ENCODE measurements at regions not wholly inside any gene's neighbourhood (a gene's known extent, or its start where the extent isn't known, plus 50 kb on each side); places are given as distances from the start of the nearest gene placed in this dataset.

GRCh38 chr6:786946-787763 is 94.2 kb upstream of the EXOC2 start:
- Histone ChIP-seq H3K27me3 (peaks cover 0 to 14% of the 10 kb centered on the region in 2 donors), H3K27ac (no peak overlapping the region), H3K9me3 (no peaks in the 10 kb centered on the region), H3K4me1 (no peaks in the 10 kb centered on the region), H3K36me3 (no peaks in the 10 kb centered on the region), H3K4me3 (no peak overlapping the region)
- no peak for DNase-seq (ENCODE audit: low spot score in 2 of 2)
- 82 to 87% methylated on average over 12 of the region's 12 CpGs for WGBS, 2 donors
- TF ChIP-seq POLR2A (IDR thresholded peaks at IDR 0.05), result no peak
- TF ChIP-seq, protein P1, sequence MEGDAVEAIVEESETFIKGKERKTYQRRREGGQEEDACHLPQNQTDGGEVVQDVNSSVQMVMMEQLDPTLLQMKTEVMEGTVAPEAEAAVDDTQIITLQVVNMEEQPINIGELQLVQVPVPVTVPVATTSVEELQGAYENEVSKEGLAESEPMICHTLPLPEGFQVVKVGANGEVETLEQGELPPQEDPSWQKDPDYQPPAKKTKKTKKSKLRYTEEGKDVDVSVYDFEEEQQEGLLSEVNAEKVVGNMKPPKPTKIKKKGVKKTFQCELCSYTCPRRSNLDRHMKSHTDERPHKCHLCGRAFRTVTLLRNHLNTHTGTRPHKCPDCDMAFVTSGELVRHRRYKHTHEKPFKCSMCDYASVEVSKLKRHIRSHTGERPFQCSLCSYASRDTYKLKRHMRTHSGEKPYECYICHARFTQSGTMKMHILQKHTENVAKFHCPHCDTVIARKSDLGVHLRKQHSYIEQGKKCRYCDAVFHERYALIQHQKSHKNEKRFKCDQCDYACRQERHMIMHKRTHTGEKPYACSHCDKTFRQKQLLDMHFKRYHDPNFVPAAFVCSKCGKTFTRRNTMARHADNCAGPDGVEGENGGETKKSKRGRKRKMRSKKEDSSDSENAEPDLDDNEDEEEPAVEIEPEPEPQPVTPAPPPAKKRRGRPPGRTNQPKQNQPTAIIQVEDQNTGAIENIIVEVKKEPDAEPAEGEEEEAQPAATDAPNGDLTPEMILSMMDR (IDR thresholded peaks at IDR 0.05), result peak in 2 of 5 experiments; percentile 30 to 45

DNA sequence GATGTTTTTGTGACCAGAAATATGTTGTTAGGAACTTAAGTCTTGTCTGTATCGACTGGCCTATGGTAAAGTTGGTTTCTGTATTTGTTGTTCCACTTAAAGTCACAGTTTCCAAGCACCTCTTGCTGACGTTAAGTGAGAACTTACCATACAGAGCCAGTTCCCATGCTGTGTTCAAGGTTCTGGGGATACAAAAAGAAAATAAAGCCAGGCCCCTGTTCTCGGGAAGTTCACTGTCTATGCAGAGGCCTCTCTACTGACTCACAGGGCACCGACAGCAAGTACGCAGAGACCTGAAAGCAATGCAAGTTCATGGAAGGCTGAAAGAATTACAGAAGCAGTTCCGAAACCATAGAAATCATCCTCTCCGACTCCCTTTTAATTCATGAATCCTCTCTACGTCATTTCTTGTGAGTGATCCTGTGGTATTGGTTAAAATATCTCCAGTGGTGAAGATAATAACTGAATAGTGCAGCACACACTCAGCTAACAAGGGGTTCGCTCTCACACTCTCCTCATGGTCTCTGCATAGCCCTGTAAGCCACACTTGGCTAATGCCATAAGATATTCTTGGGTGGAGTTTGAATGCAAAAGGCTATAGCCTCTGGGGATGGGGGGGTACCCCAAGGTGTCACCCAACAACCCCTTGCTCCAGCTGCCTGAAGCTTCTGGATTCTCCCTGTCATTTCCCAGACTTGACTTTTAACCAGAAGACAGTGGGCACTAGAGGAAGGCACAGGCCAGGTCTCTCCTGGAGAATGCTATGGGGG is 91.2 kb upstream of the EXOC2 start:
- no peaks in the 10 kb centered on the region for H3K4me1 ChIP-seq
- TF ChIP-seq, protein P1 (IDR thresholded peaks at IDR 0.05), result no peak
- TF ChIP-seq EP300 (IDR thresholded peaks at IDR 0.05) (no peak), POLR2A (IDR thresholded peaks at IDR 0.05) (no peak)
- no peak overlapping the region for H3K27ac ChIP-seq
- no peaks in the 10 kb centered on the region for H3K36me3 ChIP-seq
- H3K4me3 ChIP-seq, result no peak overlapping the region
- H3K27me3 ChIP-seq, result no peaks in the 10 kb centered on the region
- WGBS, 2 donors, result 76 to 82% methylated on average over 9 of the region's 9 CpGs
- no peaks in the 10 kb centered on the region for H3K9me3 ChIP-seq
- DNase-seq (ENCODE audit: low spot score in 2 of 2), result no peak

DNA sequence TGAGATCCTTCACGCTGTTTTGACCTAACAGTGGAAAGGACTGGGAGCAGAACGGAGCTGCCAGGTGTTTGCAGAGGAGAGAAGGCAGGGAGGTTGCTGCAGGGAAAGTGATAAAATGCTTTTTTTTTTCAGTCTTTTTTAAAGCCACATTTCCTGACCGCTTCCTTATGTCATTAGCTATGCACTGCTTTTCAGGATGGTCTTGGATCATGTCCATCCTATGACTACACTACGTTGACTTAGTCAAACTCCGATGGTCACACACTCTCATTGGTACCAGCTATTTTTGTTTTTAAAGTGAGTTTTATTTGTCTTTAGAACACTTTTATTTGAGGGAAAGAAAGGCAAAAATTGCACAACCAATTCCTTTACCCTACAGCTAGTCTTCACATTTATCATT is 89.2 kb upstream of the EXOC2 start:
- WGBS, 2 donors, result 66 to 80% methylated on average over 5 of the region's 5 CpGs
- no peaks in the 10 kb centered on the region for H3K27me3 ChIP-seq
- TF ChIP-seq POLR2A (IDR thresholded peaks at IDR 0.05), result no peak
- TF ChIP-seq, protein P1 (IDR thresholded peaks at IDR 0.05), result no peak
- no peak for TF ChIP-seq EP300 (IDR thresholded peaks at IDR 0.05)

DNA sequence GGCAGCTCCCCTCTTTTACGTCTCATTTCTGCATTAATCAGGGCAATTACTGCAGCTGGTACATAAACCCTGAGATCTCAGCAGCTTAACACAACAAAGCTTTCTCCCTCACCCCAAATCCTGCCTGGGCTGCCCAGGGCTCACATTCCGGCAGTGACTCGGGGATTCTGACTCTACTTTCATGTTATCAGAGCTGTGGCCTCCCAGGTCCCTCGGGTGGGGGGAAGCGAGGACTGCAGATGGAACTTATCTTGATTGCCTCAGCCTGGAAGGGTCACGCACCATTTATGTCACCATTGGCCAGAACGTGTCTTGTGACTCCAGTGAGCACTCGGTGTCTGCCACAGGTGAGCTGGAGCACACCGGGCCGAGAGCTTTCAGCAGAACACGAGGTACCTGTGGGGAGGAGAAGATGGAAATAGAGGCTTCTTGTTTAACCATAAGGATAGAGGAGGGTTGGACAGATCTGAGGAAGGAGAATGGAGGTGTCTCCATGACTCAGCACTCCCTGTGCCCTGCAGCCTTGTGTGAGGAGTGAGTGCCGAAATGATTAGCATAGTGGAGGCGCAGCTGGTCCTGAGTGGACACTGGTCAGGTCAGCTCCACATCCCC is 88.5 kb upstream of the EXOC2 start:
- Histone ChIP-seq H3K9me3 (no peaks in the 10 kb centered on the region), H3K4me1 (no peaks in the 10 kb centered on the region), H3K36me3 (no peaks in the 10 kb centered on the region), H3K4me3 (no peak overlapping the region), H3K27ac (no peak overlapping the region), H3K27me3 (no peaks in the 10 kb centered on the region)
- TF ChIP-seq POLR2A (IDR thresholded peaks at IDR 0.05) (no peak), EP300 (IDR thresholded peaks at IDR 0.05) (no peak)
- TF ChIP-seq, protein P1 (IDR thresholded peaks at IDR 0.05), result no peak
- no peak for DNase-seq (ENCODE audit: low spot score in 2 of 2)
- WGBS, 2 donors, result 68 to 76% methylated on average over 13 of the region's 13 CpGs

More for the DNA sequence above, 89.2 kb upstream of the EXOC2 start:
- Histone ChIP-seq H3K9me3 (no peaks in the 10 kb centered on the region), H3K4me1 (no peaks in the 10 kb centered on the region), H3K4me3 (no peak overlapping the region), H3K36me3 (no peaks in the 10 kb centered on the region), H3K27ac (no peak overlapping the region)
- DNase-seq (ENCODE audit: low spot score in 2 of 2), result no peak

GRCh38 chr6:780706-781105 is 87.8 kb upstream of the EXOC2 start:
- Histone ChIP-seq H3K27me3 (no peaks in the 10 kb centered on the region), H3K9me3 (no peaks in the 10 kb centered on the region), H3K36me3 (no peaks in the 10 kb centered on the region), H3K27ac (no peak overlapping the region), H3K4me3 (no peak overlapping the region), H3K4me1 (no peaks in the 10 kb centered on the region)
- TF ChIP-seq POLR2A (IDR thresholded peaks at IDR 0.05), result no peak
- TF ChIP-seq, protein P1 (IDR thresholded peaks at IDR 0.05), result no peak
- TF ChIP-seq EP300 (IDR thresholded peaks at IDR 0.05), result no peak
- DNase-seq (ENCODE audit: low spot score in 2 of 2), result no peak
- WGBS, 2 donors, result 68 to 84% methylated on average over 3 of the region's 3 CpGs

Measured in tibial nerve (tissue), 4 donors.